Tibial nerve (tissue), 3 donors: ENCODE measurements at regions not wholly inside any gene's neighbourhood (a gene's known extent, or its start where the extent isn't known, plus 50 kb on each side); places are given as distances from the start of the nearest gene placed in this dataset.

Experiments
- CTCF ChIP-seq, 5 experiments: fragments of 200-600 bp in 3 of 5; fragments of 450-650 bp in 2 of 5; sonication (generic) in 3 of 5; IDR thresholded peaks; one replicate each; pipeline ENCODE4 v1.5.1; 2016 to 2019; ENCODE audit warnings: antibody characterized with exemption in 5 of 5, mild to moderate bottlenecking in 3 of 5, moderate library complexity in 2 of 5
- POLR2A ChIP-seq, 2 donors: fragments of 450-650 bp; IDR thresholded peaks; one replicate each; pipeline ENCODE4 v1.6.1; 2017; ENCODE audit warnings: antibody characterized with exemption in 2 of 2, mild to moderate bottlenecking in 2 of 2, moderate library complexity in 2 of 2

DNA sequence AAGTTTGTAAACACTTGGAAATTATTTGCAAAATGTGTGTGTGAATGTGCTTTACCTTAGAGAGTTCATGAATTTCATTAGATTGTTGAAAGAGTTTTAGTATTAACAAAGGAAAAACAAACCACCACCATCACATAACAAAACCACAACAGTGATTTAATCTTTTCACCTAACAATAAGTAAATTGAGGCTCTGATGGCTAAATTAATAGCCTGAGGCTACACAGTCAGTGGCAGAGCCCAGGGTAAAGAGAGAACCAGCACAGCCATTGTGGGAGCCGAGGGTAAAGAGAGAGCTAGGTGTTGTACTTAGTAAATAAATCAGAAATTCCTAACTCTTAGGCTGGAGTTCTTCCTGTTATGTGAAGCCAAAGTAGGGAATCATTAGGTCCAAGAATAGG is 51.2 kb upstream of the CAPRIN2 start:
- TF ChIP-seq CTCF (IDR thresholded peaks at IDR 0.05) = no peak
- no peak for TF ChIP-seq POLR2A (IDR thresholded peaks at IDR 0.05)
